Testis (tissue), 2 donors: ENCODE measurements at regions not wholly inside any gene's neighbourhood (a gene's known extent, or its start where the extent isn't known, plus 50 kb on each side); places are given as distances from the start of the nearest gene placed in this dataset.

ENCODE experiments used
- DNase-seq: peaks from one replicate; pipeline ENCODE4 v3.0.0-alpha.2; 2019
- H3K27ac ChIP-seq, 2 donors: fragments of 200-600 bp; sonication (generic); one replicate each; pipeline ENCODE4 v1.5.1; 2019
- H3K27me3 ChIP-seq: fragments of 200-600 bp; sonication (generic); one replicate; pipeline ENCODE4 v1.5.1; 2019
- H3K36me3 ChIP-seq: fragments of 200-600 bp; sonication (generic); one replicate; pipeline ENCODE4 v1.5.1; 2017; ENCODE audit warnings: low read depth; ENCODE audit errors: missing control alignments
- H3K4me1 ChIP-seq: fragments of 200-600 bp; sonication (generic); one replicate; pipeline ENCODE4 v1.5.1; 2019
- H3K4me3 ChIP-seq, 2 donors: fragments of 200-600 bp; sonication (generic); one replicate each; pipeline ENCODE4 v1.5.1; 2017 to 2019
- H3K9me3 ChIP-seq: fragments of 200-600 bp; sonication (generic); one replicate; pipeline ENCODE4 v1.5.1; 2017
- POLR2A ChIP-seq: fragments of 450-650 bp; IDR thresholded peaks from one replicate; pipeline ENCODE4 v1.6.1; 2017; ENCODE audit warnings: antibody characterized with exemption, mild to moderate bottlenecking, moderate library complexity
- WGBS, 2 donors: methylation state at CpG; one replicate each; pipeline ENCODE4 v1.1.5; 2018; 5-methylcytosine and 5-hydroxymethylcytosine counted together
- intact Hi-C: fragments of 100-400 bp; cut with DNase I; formaldehyde crosslinking; loops from one replicate; pipeline ENCODE4 v1.15.1; 2023; ENCODE audit warnings: low total_unique reads
- TF ChIP-seq, protein P1 (sequence below), 3 experiments: fragments of 450-650 bp in 2 of 3; fragments of 200-600 bp in 1 of 3; sonication (generic) in 1 of 3; IDR thresholded peaks; one replicate each; pipeline ENCODE4 v1.5.1; 2016 to 2019; ENCODE audit warnings: antibody characterized with exemption in 3 of 3, mild to moderate bottlenecking in 2 of 3, moderate library complexity in 1 of 3

DNA sequence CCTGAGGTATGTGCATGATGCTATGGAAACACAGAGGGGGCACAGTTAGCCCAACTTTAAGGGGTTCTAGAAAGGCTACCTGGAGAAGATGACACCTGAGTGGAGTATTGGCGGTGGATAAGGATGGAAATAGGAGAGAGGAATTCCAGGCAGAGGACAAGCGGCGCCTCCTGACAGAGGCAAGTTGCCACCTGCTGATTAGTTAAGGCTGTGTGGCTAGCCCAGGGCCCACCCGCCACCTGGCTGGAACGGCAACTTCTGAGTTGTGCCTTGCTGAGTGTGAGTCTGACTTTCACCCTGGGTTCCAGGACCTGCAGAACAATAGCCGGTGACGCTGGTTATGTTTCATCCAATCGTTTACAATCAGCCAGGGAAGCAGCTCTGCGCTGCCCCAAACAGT, 126.9 kb upstream of the LMO4 start:
- no peaks in the 10 kb centered on the region for H3K4me1 ChIP-seq
- no peak for TF ChIP-seq POLR2A
- TF ChIP-seq, protein P1, sequence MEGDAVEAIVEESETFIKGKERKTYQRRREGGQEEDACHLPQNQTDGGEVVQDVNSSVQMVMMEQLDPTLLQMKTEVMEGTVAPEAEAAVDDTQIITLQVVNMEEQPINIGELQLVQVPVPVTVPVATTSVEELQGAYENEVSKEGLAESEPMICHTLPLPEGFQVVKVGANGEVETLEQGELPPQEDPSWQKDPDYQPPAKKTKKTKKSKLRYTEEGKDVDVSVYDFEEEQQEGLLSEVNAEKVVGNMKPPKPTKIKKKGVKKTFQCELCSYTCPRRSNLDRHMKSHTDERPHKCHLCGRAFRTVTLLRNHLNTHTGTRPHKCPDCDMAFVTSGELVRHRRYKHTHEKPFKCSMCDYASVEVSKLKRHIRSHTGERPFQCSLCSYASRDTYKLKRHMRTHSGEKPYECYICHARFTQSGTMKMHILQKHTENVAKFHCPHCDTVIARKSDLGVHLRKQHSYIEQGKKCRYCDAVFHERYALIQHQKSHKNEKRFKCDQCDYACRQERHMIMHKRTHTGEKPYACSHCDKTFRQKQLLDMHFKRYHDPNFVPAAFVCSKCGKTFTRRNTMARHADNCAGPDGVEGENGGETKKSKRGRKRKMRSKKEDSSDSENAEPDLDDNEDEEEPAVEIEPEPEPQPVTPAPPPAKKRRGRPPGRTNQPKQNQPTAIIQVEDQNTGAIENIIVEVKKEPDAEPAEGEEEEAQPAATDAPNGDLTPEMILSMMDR (IDR thresholded peaks at IDR 0.05), result no peak
- DNase-seq, result no peak
- H3K36me3 ChIP-seq, result no peaks in the 10 kb centered on the region
- intact Hi-C loops, result no loop called here
- WGBS, 2 donors, result 68 to 74% methylated on average over 8 to 9 of the region's 9 CpGs
- H3K4me3 ChIP-seq, result no peak overlapping the region
- H3K27me3 ChIP-seq, result no peaks in the 10 kb centered on the region
- H3K27ac ChIP-seq, result no peak overlapping the region
- H3K9me3 ChIP-seq, result no peaks in the 10 kb centered on the region

DNA sequence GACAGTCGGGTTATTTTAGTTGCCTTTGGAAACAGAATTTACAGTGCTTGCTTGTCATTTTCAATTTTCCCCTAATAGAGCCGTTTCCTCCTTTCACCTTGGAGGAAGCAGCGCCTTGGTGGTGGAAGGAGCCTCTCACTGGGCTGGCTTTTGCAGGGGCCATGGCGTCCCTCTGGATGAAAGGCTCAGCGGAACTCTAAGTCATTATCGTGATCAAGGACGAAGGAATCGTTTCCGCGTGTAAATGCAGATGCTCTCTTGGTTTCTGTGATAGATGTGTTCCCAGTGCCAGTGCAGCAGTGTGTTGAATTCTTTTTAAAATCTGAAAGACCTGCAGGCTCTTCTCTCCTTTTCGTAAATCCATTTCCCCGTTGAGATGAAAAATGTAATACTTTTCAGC, 126.2 kb upstream of the LMO4 start:
- no peak for DNase-seq
- no peaks in the 10 kb centered on the region for H3K4me1 ChIP-seq
- H3K36me3 ChIP-seq, result no peaks in the 10 kb centered on the region
- WGBS, 2 donors, result 53 to 66% methylated on average over 12 of the region's 12 CpGs
- intact Hi-C loops, result no loop called here
- H3K4me3 ChIP-seq, result no peak overlapping the region
- H3K27me3 ChIP-seq, result no peaks in the 10 kb centered on the region
- H3K27ac ChIP-seq, result no peak overlapping the region
- H3K9me3 ChIP-seq, result no peaks in the 10 kb centered on the region
- no peak for TF ChIP-seq POLR2A
- TF ChIP-seq, protein P1 (IDR thresholded peaks at IDR 0.05), result no peak

DNA sequence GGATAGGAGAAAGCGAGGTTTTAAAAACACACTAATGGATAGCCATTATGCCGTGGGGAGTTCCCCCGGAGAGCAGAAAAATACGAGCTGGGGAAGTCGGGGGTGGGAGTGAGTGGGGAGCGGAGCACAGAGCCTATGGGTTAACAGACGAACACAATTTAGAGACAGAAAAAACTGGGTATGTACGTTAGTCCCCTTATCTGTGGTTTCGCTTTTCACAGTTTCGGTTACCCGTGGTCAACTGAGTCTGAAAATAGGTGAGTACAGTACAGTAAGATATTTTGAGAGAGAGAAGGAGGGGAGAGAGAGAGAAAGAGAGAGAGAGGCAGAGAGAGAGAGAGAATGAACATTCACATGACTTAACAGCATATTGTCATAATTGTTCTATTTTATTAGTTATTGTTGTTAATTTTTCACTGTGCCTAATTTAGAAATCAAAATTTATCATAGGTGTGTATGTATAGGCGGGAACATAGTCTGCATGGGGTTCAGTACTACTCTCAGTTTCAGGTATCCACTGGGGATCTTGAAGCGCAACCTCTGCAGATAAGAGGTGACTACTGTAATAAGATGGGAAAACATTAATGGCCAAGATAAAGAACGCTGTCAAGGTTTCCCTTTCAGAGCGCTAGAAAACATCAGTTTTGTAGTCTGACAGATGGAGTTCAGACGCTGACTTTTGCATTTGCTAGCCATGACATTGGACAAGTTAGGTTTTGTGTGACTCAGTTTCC, 125.6 kb upstream of the LMO4 start:
- WGBS, 2 donors, result 61 to 69% methylated on average over 16 of the region's 16 CpGs
- Histone ChIP-seq H3K9me3 (no peaks in the 10 kb centered on the region), H3K27me3 (no peaks in the 10 kb centered on the region), H3K27ac (no peak overlapping the region), H3K36me3 (no peaks in the 10 kb centered on the region), H3K4me3 (no peak overlapping the region), H3K4me1 (no peaks in the 10 kb centered on the region)
- DNase-seq, result no peak
- TF ChIP-seq, protein P1 (IDR thresholded peaks at IDR 0.05), result no peak
- no peak for TF ChIP-seq POLR2A
- intact Hi-C loops, result no loop called here

DNA sequence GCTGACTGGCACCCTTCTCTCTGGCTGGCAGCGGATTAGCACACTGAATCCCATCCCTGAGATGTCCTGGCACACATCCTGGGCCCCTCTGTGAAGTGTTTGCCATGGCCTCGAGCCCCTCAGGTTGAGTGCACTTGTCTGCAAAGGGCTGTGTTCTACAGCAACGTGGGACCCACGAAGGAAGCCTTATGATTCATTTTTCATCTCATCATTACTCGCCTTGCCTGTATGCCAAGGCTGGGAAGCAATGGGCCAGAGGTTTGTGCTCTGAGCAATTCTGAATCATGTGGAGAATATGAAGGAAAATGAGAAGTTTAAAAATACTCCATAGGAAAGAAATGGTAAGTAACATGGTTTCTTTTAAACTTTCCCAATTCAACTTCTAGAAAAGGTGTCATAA, 124.8 kb upstream of the LMO4 start:
- no peak for DNase-seq
- Histone ChIP-seq H3K9me3 (no peaks in the 10 kb centered on the region), H3K36me3 (no peaks in the 10 kb centered on the region), H3K4me3 (no peak overlapping the region), H3K27ac (no peak overlapping the region), H3K4me1 (no peaks in the 10 kb centered on the region), H3K27me3 (no peaks in the 10 kb centered on the region)
- TF ChIP-seq POLR2A, result no peak
- TF ChIP-seq, protein P1 (IDR thresholded peaks at IDR 0.05), result no peak
- WGBS, 2 donors, result 70 to 74% methylated on average over 3 to 5 of the region's 5 CpGs
- intact Hi-C loops, result no loop called here

DNA sequence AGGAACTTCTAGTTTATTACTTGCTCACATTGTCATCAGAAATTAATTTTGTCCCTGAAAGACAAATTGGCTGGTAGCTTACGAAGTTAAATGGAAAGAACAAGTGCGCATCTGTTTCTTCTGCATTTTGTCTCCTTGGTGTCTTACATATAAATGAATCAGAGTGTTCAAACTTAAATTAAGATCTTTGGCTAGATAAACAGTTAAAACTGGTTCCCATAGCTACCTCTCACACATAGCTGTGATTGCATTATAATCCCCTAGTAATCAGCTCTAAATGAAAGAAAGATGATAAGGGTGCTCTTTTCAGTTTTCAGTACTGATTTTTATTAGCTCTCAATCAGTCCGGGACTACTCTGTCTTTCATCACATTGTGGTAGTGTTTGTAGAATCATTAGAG, 124.2 kb upstream of the LMO4 start:
- no peaks in the 10 kb centered on the region for H3K9me3 ChIP-seq
- DNase-seq, result no peak
- intact Hi-C loops, result no loop called here
- H3K4me1 ChIP-seq, result no peaks in the 10 kb centered on the region
- WGBS, 2 donors, result 80 to 82% methylated on average over 3 of the region's 3 CpGs
- H3K27ac ChIP-seq, result no peak overlapping the region
- H3K4me3 ChIP-seq, result no peak overlapping the region
- H3K27me3 ChIP-seq, result no peaks in the 10 kb centered on the region
- TF ChIP-seq POLR2A, result no peak
- TF ChIP-seq, protein P1 (IDR thresholded peaks at IDR 0.05), result no peak
- no peaks in the 10 kb centered on the region for H3K36me3 ChIP-seq
